OCI-LY7 (cell line): ENCODE measurements at regions not wholly inside any gene's neighbourhood (a gene's known extent, or its start where the extent isn't known, plus 50 kb on each side); places are given as distances from the start of the nearest gene placed in this dataset.

Source experiments
- BruUV-seq: library from RNA; stranded (reverse); fragments of 400-500 nt; replicated peaks from 2 replicates; lab custom pipeline; 2021; lab: Mats Ljungman, UMichigan
- CTCF ChIA-PET: fragments of 300-600 bp; sonication (Branson Sonifier 250); formaldehyde crosslinking; loops from one replicate; lab custom pipeline; 2022; ENCODE audit warnings: antibody characterized with exemption; ENCODE audit not compliant: unreplicated experiment; lab: Charles Lee
- POLR2A ChIA-PET: fragments of 300-600 bp; sonication (Branson Sonifier 250); formaldehyde crosslinking; loops from one replicate; lab custom pipeline; 2022; ENCODE audit warnings: antibody characterized with exemption; lab: Charles Lee
- DNase-seq: peaks from one replicate; pipeline ENCODE4 v3.0.0-alpha.2; 2015; ENCODE audit warnings: low spot score
- H2AFZ ChIP-seq: fragments of 200-600 bp; sonication (generic), shearing (Covaris generic); 2 replicates; pipeline ENCODE4 v1.6.1; 2014; ENCODE audit warnings: mild to moderate bottlenecking, antibody characterized with exemption, low read length, moderate library complexity
- H3K27ac ChIP-seq: fragments of 200-600 bp; sonication (generic); 2 replicates; pipeline ENCODE4 v1.5.1; 2014; ENCODE audit warnings: mixed run types, low read depth, mild to moderate bottlenecking, moderate library complexity, low read length, inconsistent platforms; ENCODE audit not compliant: poor library complexity, severe bottlenecking
- H3K36me3 ChIP-seq: fragments of 200-600 bp; sonication (generic); 2 replicates; pipeline ENCODE4 v1.6.1; 2014; ENCODE audit warnings: mild to moderate bottlenecking, antibody characterized with exemption, low read length, moderate library complexity, mixed read lengths; ENCODE audit not compliant: insufficient read depth
- H3K4me1 ChIP-seq: fragments of 200-600 bp; sonication (generic); 2 replicates; pipeline ENCODE4 v1.5.1; 2014; ENCODE audit warnings: mild to moderate bottlenecking, low read length; ENCODE audit not compliant: insufficient read depth, poor library complexity, severe bottlenecking
- H3K4me2 ChIP-seq: fragments of 200-600 bp; sonication (generic); 2 replicates; pipeline ENCODE4 v1.6.1; 2014; ENCODE audit warnings: mild to moderate bottlenecking, low read length
- H3K4me3 ChIP-seq: fragments of 200-600 bp; sonication (generic); 2 replicates; pipeline ENCODE4 v1.5.1; 2014; ENCODE audit warnings: mild to moderate bottlenecking, low read depth, low read length; ENCODE audit not compliant: poor library complexity, severe bottlenecking
- H3K79me2 ChIP-seq: fragments of 200-600 bp; sonication (generic); 2 replicates; pipeline ENCODE4 v1.6.1; 2016; ENCODE audit warnings: low read depth, mild to moderate bottlenecking, low read length, moderate library complexity, mixed read lengths; ENCODE audit not compliant: insufficient read depth
- H3K9me2 ChIP-seq: fragments of 200-600 bp; sonication (generic); 2 replicates; pipeline ENCODE4 v1.6.1; 2016; ENCODE audit warnings: mild to moderate bottlenecking, low read length, mixed read lengths; ENCODE audit not compliant: insufficient read depth
- H3K9me3 ChIP-seq: fragments of 200-600 bp; sonication (generic); 2 replicates; pipeline ENCODE4 v1.6.1; 2014; ENCODE audit warnings: mild to moderate bottlenecking, mixed run types, low read length, mixed read lengths
- H4K20me1 ChIP-seq: fragments of 200-600 bp; sonication (generic); 2 replicates; pipeline ENCODE4 v1.6.1; 2014; ENCODE audit warnings: mild to moderate bottlenecking, antibody characterized with exemption, low read length, moderate library complexity, mixed read lengths; ENCODE audit not compliant: insufficient read depth
- EZH2phosphoT487 ChIP-seq: fragments of 200-600 bp; sonication (generic); IDR thresholded peaks from 2 replicates; pipeline ENCODE4 v1.6.1; 2018; ENCODE audit warnings: low read depth, borderline replicate concordance, mild to moderate bottlenecking, mixed run types, antibody characterized with exemption, low read length, moderate library complexity, mixed read lengths
- intact Hi-C: fragments of 100-400 bp; cut with micrococcal nuclease; formaldehyde crosslinking; loops from one replicate; pipeline ENCODE4 v1.10.0; 2022; ENCODE audit not compliant: unreplicated experiment
- TF ChIP-seq, protein P1 (sequence below): fragments of 200-600 bp; sonication (generic); conservative IDR thresholded peaks from 2 replicates; pipeline ENCODE4 v1.5.1; 2014; ENCODE audit warnings: mild to moderate bottlenecking, antibody characterized with exemption, low read length, moderate library complexity, mixed read lengths

DNA sequence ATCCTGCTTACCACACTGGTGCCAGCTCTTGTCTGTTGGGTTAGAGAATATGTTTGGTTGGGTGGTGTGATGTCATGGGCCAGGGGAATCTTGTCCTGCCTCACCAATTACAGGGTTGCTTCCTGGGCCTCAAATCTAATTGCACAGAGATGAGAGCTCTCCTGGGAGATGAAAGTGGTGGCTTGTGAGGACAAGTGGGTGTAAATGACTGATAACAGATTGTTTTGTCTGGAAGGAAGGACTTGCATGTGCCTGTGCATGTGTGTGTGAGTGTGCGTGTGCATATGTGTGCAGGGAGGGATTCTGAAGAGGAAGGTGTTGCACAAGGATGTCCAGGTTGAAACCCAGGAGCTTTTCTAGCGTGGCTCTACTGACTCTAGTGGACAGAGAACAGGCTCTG lies 271.9 kb downstream of the LOXHD1 start:
- Histone ChIP-seq H3K27ac (no peak overlapping the region), H4K20me1 (no peaks in the 10 kb centered on the region), H3K4me3 (no peak overlapping the region), H3K36me3 (no peaks in the 10 kb centered on the region), H3K9me2 (no peaks in the 10 kb centered on the region), H3K9me3 (no peaks in the 10 kb centered on the region), H3K4me1 (no peaks in the 10 kb centered on the region), H3K4me2 (no peak overlapping the region), H3K79me2 (no peaks in the 10 kb centered on the region), H2AFZ (no peak overlapping the region)
- CTCF ChIA-PET = no interaction called here
- POLR2A ChIA-PET = no interaction called here
- TF ChIP-seq, protein P1, sequence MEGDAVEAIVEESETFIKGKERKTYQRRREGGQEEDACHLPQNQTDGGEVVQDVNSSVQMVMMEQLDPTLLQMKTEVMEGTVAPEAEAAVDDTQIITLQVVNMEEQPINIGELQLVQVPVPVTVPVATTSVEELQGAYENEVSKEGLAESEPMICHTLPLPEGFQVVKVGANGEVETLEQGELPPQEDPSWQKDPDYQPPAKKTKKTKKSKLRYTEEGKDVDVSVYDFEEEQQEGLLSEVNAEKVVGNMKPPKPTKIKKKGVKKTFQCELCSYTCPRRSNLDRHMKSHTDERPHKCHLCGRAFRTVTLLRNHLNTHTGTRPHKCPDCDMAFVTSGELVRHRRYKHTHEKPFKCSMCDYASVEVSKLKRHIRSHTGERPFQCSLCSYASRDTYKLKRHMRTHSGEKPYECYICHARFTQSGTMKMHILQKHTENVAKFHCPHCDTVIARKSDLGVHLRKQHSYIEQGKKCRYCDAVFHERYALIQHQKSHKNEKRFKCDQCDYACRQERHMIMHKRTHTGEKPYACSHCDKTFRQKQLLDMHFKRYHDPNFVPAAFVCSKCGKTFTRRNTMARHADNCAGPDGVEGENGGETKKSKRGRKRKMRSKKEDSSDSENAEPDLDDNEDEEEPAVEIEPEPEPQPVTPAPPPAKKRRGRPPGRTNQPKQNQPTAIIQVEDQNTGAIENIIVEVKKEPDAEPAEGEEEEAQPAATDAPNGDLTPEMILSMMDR = no peak
- TF ChIP-seq EZH2phosphoT487 = no peak
- intact Hi-C loops = no loop called here
- no peak for DNase-seq
- BruUV-seq = no TSS peak

DNA sequence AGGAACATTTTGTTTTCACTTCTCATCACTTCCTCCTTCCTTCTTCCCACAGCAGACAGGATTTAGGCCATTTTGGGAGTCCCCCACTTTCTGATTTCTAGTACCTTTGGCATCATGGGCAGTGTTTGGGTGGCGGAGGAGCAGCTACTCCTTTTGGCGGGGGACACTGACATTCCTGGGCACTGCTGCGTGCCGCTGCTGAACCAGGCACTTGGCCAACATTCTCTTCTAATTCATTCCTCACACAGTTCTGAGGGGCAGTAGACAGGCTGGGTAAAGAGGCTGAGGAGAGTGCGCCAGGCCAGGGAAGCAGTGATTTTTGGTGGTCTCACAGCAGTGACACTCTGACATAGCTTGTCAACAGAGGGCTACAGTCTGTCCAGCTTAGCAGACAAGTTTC lies 270.2 kb downstream of the LOXHD1 start:
- DNase-seq = no peak
- BruUV-seq = no TSS peak
- Histone ChIP-seq H2AFZ (no peak overlapping the region), H4K20me1 (no peaks in the 10 kb centered on the region), H3K4me1 (no peaks in the 10 kb centered on the region), H3K79me2 (no peaks in the 10 kb centered on the region), H3K4me2 (no peak overlapping the region), H3K9me3 (no peaks in the 10 kb centered on the region), H3K4me3 (no peak overlapping the region), H3K36me3 (no peaks in the 10 kb centered on the region), H3K9me2 (no peaks in the 10 kb centered on the region), H3K27ac (no peak overlapping the region)
- ChIA-PET POLR2A (no interaction called here), CTCF (no interaction called here)
- TF ChIP-seq, protein P1 = no peak
- no peak for TF ChIP-seq EZH2phosphoT487
- intact Hi-C loops = no loop called here

DNA sequence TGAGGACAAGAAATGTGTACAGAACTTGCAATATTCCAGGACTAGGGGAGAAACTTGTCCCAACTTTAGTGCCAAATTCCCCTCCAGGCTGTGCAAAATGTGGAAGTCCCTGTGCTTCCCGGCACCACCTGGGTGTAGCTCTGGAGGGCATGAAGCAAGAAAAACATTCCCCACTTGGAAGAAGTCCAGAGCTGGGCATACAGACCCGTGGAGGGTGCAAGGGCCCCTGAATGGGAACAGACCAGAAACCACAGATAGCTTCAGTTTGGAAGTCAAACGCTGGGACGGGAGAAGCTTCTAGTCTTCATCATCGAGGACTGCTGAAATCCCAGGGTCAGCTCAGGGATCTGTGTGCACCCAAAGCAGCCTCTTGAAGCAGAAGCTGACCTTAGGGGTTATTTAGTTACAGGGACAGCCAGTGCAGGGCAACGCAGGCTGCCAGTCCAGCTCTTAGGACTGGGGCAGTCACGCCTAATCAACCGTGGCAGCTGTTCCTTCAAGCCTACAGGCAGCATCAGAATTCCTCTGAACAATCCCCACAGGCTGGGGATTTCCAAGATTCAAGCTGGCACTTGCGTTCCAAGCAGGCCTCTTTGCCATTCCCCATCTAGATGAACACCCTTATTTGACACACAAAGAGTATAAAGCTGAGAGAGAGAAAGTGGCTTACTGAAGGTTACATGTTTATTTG lies 269.4 kb downstream of the LOXHD1 start:
- CTCF ChIA-PET = interaction anchor here (0.5 kb wide), 1 partner anchor 19 kb away, joined by 5 read pairs; no protein-coding TSS in a partner anchor
- Histone ChIP-seq H3K9me2 (no peaks in the 10 kb centered on the region), H3K4me2 (no peak overlapping the region), H3K9me3 (no peaks in the 10 kb centered on the region), H3K79me2 (no peaks in the 10 kb centered on the region), H3K36me3 (no peaks in the 10 kb centered on the region), H4K20me1 (no peaks in the 10 kb centered on the region), H3K27ac (no peak overlapping the region), H3K4me1 (no peaks in the 10 kb centered on the region), H2AFZ (no peak overlapping the region), H3K4me3 (no peak overlapping the region)
- BruUV-seq = no TSS peak
- no peak for DNase-seq
- intact Hi-C loops = no loop called here
- POLR2A ChIA-PET = no interaction called here
- TF ChIP-seq, protein P1 = no peak
- no peak for TF ChIP-seq EZH2phosphoT487
